ENCODE measurements at regions not wholly inside any gene's neighbourhood (a gene's known extent, or its start where the extent isn't known, plus 50 kb on each side); places are given as distances from the start of the nearest gene placed in this dataset.

DNA sequence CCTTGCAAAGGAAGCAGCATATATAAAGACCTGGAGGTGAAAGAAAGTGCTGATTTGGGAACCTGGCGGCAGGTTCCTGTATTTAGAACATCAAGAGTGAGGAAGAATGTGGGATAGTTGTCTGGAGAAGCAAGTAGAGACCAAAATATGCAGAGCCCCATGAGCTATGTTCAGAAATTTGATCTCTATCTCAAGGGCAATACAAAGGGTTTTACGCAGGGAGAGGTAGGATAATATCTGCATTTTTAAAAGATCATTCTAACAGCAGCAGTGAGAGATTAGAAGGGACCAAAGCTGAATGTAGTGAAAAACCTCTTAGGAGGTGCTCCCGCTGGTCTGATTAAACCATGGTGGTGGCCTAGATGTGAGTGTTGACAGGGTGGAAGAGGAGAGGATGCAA lies 453.9 kb upstream of the PKN2 start:
- H3K4me2 ChIP-seq (ENCODE audit: low read length), result no peak overlapping the region
- no peaks in the 10 kb centered on the region for H4K20me1 ChIP-seq (ENCODE audit: insufficient read depth, low read length)
- no peaks in the 10 kb centered on the region for H3K4me1 ChIP-seq (ENCODE audit: insufficient read depth, low read length, severe bottlenecking)
- H3K36me3 ChIP-seq (ENCODE audit: insufficient read depth, low read length), result no peaks in the 10 kb centered on the region
- no peak overlapping the region for H3K27ac ChIP-seq (ENCODE audit: low read depth, low read length, poor library complexity, severe bottlenecking)
- H3F3A ChIP-seq (ENCODE audit: insufficient read depth, low read length), result no peaks in the 10 kb centered on the region
- no peak overlapping the region for H3K9ac ChIP-seq (ENCODE audit: low read length)
- TF ChIP-seq EZH2 (IDR thresholded peaks at IDR 0.05; ENCODE audit: borderline replicate concordance, low read length), result no peak
- TF ChIP-seq, protein P1, sequence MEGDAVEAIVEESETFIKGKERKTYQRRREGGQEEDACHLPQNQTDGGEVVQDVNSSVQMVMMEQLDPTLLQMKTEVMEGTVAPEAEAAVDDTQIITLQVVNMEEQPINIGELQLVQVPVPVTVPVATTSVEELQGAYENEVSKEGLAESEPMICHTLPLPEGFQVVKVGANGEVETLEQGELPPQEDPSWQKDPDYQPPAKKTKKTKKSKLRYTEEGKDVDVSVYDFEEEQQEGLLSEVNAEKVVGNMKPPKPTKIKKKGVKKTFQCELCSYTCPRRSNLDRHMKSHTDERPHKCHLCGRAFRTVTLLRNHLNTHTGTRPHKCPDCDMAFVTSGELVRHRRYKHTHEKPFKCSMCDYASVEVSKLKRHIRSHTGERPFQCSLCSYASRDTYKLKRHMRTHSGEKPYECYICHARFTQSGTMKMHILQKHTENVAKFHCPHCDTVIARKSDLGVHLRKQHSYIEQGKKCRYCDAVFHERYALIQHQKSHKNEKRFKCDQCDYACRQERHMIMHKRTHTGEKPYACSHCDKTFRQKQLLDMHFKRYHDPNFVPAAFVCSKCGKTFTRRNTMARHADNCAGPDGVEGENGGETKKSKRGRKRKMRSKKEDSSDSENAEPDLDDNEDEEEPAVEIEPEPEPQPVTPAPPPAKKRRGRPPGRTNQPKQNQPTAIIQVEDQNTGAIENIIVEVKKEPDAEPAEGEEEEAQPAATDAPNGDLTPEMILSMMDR (IDR thresholded peaks at IDR 0.05; ENCODE audit: low read length), result no peak
- no peaks in the 10 kb centered on the region for H3K79me2 ChIP-seq (ENCODE audit: insufficient read depth, low read length)
- H2AFZ ChIP-seq (ENCODE audit: low read length), result no peak overlapping the region
- no peaks in the 10 kb centered on the region for H3K27me3 ChIP-seq (ENCODE audit: insufficient read depth, low read length)
- H3K4me3 ChIP-seq (ENCODE audit: low read depth, low read length, poor library complexity, severe bottlenecking), result no peak overlapping the region
- H3K9me2 ChIP-seq (ENCODE audit: low read depth, low read length), result no peaks in the 10 kb centered on the region
- no peaks in the 10 kb centered on the region for H3K9me3 ChIP-seq (ENCODE audit: low read length)

DNA sequence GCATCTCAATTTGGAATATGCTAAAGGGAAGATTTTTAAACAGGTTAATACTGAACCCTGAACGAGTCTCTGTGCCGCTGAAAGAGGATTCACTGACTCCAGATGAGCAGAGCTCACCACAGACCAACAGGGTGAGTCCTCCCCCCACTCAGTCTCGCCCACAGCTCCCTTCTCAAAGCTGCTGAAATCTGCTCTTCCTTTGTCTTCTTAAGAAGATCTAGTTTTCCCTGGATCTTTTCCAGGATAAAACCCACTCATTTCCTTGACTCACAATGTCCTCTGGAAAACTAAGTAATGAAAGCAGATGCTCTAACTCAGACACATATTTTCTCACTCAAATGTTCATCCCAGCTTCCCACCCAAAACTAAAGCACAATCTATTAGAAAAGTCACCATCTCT lies 447.0 kb upstream of the PKN2 start:
- Histone ChIP-seq H3K27ac (ENCODE audit: low read depth, low read length, poor library complexity, severe bottlenecking) (no peak overlapping the region), H3F3A (ENCODE audit: insufficient read depth, low read length) (no peaks in the 10 kb centered on the region), H3K79me2 (ENCODE audit: insufficient read depth, low read length) (no peaks in the 10 kb centered on the region), H3K27me3 (ENCODE audit: insufficient read depth, low read length) (no peaks in the 10 kb centered on the region), H4K20me1 (ENCODE audit: insufficient read depth, low read length) (no peaks in the 10 kb centered on the region), H3K4me1 (ENCODE audit: insufficient read depth, low read length, severe bottlenecking) (no peaks in the 10 kb centered on the region), H2AFZ (ENCODE audit: low read length) (no peak overlapping the region), H3K9me2 (ENCODE audit: low read depth, low read length) (no peaks in the 10 kb centered on the region), H3K4me3 (ENCODE audit: low read depth, low read length, poor library complexity, severe bottlenecking) (no peak overlapping the region), H3K9ac (ENCODE audit: low read length) (no peak overlapping the region), H3K9me3 (ENCODE audit: low read length) (no peaks in the 10 kb centered on the region), H3K36me3 (ENCODE audit: insufficient read depth, low read length) (no peaks in the 10 kb centered on the region), H3K4me2 (ENCODE audit: low read length) (no peak overlapping the region)
- TF ChIP-seq, protein P1 (IDR thresholded peaks at IDR 0.05; ENCODE audit: low read length), result no peak
- no peak for TF ChIP-seq EZH2 (IDR thresholded peaks at IDR 0.05; ENCODE audit: borderline replicate concordance, low read length)

DNA sequence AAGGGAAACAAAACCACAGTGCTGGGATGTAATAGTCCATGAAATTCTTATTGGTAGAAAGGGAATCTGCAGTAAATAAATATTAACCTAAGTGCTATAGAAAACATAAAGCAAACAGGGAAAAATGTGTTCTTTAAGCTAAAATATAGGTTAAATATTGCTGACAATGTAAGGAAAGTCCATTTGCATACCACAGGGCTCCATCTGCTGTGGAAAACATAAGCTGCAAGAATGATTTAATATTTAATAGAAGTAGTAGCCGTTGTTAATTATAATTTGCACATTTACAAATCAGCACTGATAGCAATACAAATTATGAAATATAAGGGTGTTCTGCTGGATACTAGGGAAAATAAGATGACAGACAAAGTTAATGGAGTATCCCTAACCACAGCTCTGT lies 444.9 kb upstream of the PKN2 start:
- Histone ChIP-seq H3K4me3 (ENCODE audit: low read depth, low read length, poor library complexity, severe bottlenecking) (no peak overlapping the region), H3K4me2 (ENCODE audit: low read length) (no peak overlapping the region), H3F3A (ENCODE audit: insufficient read depth, low read length) (no peaks in the 10 kb centered on the region), H3K27ac (ENCODE audit: low read depth, low read length, poor library complexity, severe bottlenecking) (no peak overlapping the region), H3K9me2 (ENCODE audit: low read depth, low read length) (no peaks in the 10 kb centered on the region), H2AFZ (ENCODE audit: low read length) (no peak overlapping the region), H4K20me1 (ENCODE audit: insufficient read depth, low read length) (no peaks in the 10 kb centered on the region), H3K36me3 (ENCODE audit: insufficient read depth, low read length) (no peaks in the 10 kb centered on the region), H3K27me3 (ENCODE audit: insufficient read depth, low read length) (no peaks in the 10 kb centered on the region), H3K4me1 (ENCODE audit: insufficient read depth, low read length, severe bottlenecking) (no peaks in the 10 kb centered on the region), H3K9me3 (ENCODE audit: low read length) (no peaks in the 10 kb centered on the region), H3K79me2 (ENCODE audit: insufficient read depth, low read length) (no peaks in the 10 kb centered on the region), H3K9ac (ENCODE audit: low read length) (no peak overlapping the region)
- TF ChIP-seq EZH2 (IDR thresholded peaks at IDR 0.05; ENCODE audit: borderline replicate concordance, low read length), result no peak
- TF ChIP-seq, protein P1 (IDR thresholded peaks at IDR 0.05; ENCODE audit: low read length), result no peak

All from OCI-LY1 (cell line).